Fibroblast of lung (primary cell): ENCODE measurements at regions not wholly inside any gene's neighbourhood (a gene's known extent, or its start where the extent isn't known, plus 50 kb on each side); places are given as distances from the start of the nearest gene placed in this dataset.

ENCODE experiments used
- CTCF ChIP-seq, 2 donors: IDR thresholded peaks in 1 of 2; conservative IDR thresholded peaks in 1 of 2; 1 replicate in 1 of 2; 2 replicates in 1 of 2; pipeline ENCODE4 v1.5.1; 2011 to 2012; ENCODE audit warnings: low read length in 2 of 2, control low read depth in 1 of 2, inconsistent platforms in 1 of 2, low read depth in 1 of 2, mild to moderate bottlenecking in 1 of 2
- EZH2 ChIP-seq: IDR thresholded peaks from 2 replicates; pipeline ENCODE4 v1.5.1; 2012; ENCODE audit warnings: low read length, control low read depth, mild to moderate bottlenecking; ENCODE audit errors: missing control alignments

- no peak for TF ChIP-seq CTCF (conservative IDR thresholded peaks at IDR 0.05 in 1 of 2, IDR thresholded peaks at IDR 0.05 in 1 of 2; ENCODE audit: low read depth in 1 of 2, low read length in 2 of 2)
- no peak for TF ChIP-seq EZH2
Observed at GRCh38 chr11:109135627-109136026, 286.4 kb upstream of the C11orf87 start.
